Activated CD4-positive, alpha-beta T cell treated with anti-CD3 and anti-CD28 coated beads, Interleukin-2, amount 10 ng/mL, durations not matched to agents 7 days and 5 days (primary cell): ENCODE measurements at regions not wholly inside any gene's neighbourhood (a gene's known extent, or its start where the extent isn't known, plus 50 kb on each side); places are given as distances from the start of the nearest gene placed in this dataset.
"Not testable (repeated sequence)": the region's sequence is repeated elsewhere in the genome, so short reads cannot be mapped to it uniquely, and the experiment has no call there.

Experiments
- CTCF ChIA-PET: fragments of 350-600 bp; sonication (Branson Sonifier 250); formaldehyde crosslinking; loops from one replicate; lab custom pipeline; 2021; ENCODE audit warnings: antibody characterized with exemption; lab: Charles Lee
- POLR2A ChIA-PET: fragments of 350-600 bp; sonication (Branson Sonifier 250); formaldehyde crosslinking; loops from one replicate; lab custom pipeline; 2021; ENCODE audit warnings: antibody characterized with exemption; lab: Charles Lee
- DNase-seq: peaks from one replicate; pipeline ENCODE4 v3.0.0-alpha.2; 2020
- H3K27ac Mint-ChIP-seq: one replicate; pipeline ENCODE4 v1.8.0; 2021; ENCODE audit warnings: mild to moderate bottlenecking, moderate library complexity, mixed read lengths
- H3K27me3 Mint-ChIP-seq: one replicate; pipeline ENCODE4 v1.8.0; 2021; ENCODE audit warnings: mixed read lengths
- H3K36me3 Mint-ChIP-seq: one replicate; pipeline ENCODE4 v1.8.0; 2021; ENCODE audit warnings: low read depth, mixed read lengths
- H3K4me1 Mint-ChIP-seq: one replicate; pipeline ENCODE4 v1.8.0; 2021; ENCODE audit warnings: mixed read lengths
- H3K4me3 Mint-ChIP-seq: one replicate; pipeline ENCODE4 v1.8.0; 2021; ENCODE audit warnings: mild to moderate bottlenecking, moderate library complexity, mixed read lengths
- H3K9me3 Mint-ChIP-seq: one replicate; pipeline ENCODE4 v1.8.0; 2021; ENCODE audit warnings: mixed read lengths

- CTCF ChIA-PET, H3K4me1 Mint-ChIP-seq, H3K9me3 Mint-ChIP-seq, H3K27ac Mint-ChIP-seq, H3K36me3 Mint-ChIP-seq, H3K4me3 Mint-ChIP-seq, DNase-seq, H3K27me3 Mint-ChIP-seq: not testable (repeated sequence)
- POLR2A ChIA-PET = interaction anchor here (0.6 kb wide), 1 partner anchor 219 kb away, joined by 3 read pairs; no protein-coding TSS in a partner anchor
Measured at GRCh38 chr14:105628531-105629067, 102.2 kb downstream of the TMEM121 start.

GRCh38 chr14:105629091-105629885, 102.9 kb downstream of the TMEM121 start:
- H3K9me3 Mint-ChIP-seq, H3K27ac Mint-ChIP-seq, H3K4me1 Mint-ChIP-seq, POLR2A ChIA-PET, DNase-seq, H3K27me3 Mint-ChIP-seq, H3K36me3 Mint-ChIP-seq, CTCF ChIA-PET, H3K4me3 Mint-ChIP-seq: not testable (repeated sequence)

GRCh38 chr14:105629886-105630215, 103.5 kb downstream of the TMEM121 start:
- ChIA-PET CTCF (no interaction called here), POLR2A (no interaction called here)
- no peak overlapping the region for H3K4me3 Mint-ChIP-seq
- no peak overlapping the region for H3K27ac Mint-ChIP-seq
- H3K27me3 Mint-ChIP-seq = peaks cover 10% of the 10 kb centered on the region
- DNase-seq = no peak
- H3K4me1 Mint-ChIP-seq = no peaks in the 10 kb centered on the region
- H3K36me3 Mint-ChIP-seq = no peaks in the 10 kb centered on the region
- H3K9me3 Mint-ChIP-seq = peaks cover 4% of the 10 kb centered on the region

- H3K4me1 Mint-ChIP-seq, H3K36me3 Mint-ChIP-seq, H3K27me3 Mint-ChIP-seq, H3K4me3 Mint-ChIP-seq, H3K27ac Mint-ChIP-seq, H3K9me3 Mint-ChIP-seq, POLR2A ChIA-PET, DNase-seq: not testable (repeated sequence)
- CTCF ChIA-PET = interaction anchor here (0.7 kb wide), 1 partner anchor 677 kb away, joined by 3 read pairs; no protein-coding TSS in a partner anchor
Measured at GRCh38 chr14:105630293-105630934, 104.0 kb downstream of the TMEM121 start.

GRCh38 chr14:105630935-105631779, 104.8 kb downstream of the TMEM121 start:
- H3K4me3 Mint-ChIP-seq, H3K27ac Mint-ChIP-seq, DNase-seq, POLR2A ChIA-PET, H3K27me3 Mint-ChIP-seq, H3K36me3 Mint-ChIP-seq, H3K9me3 Mint-ChIP-seq, H3K4me1 Mint-ChIP-seq: not testable (repeated sequence)
- CTCF ChIA-PET = interaction anchor here (0.7 kb wide), 1 partner anchor 676 kb away, joined by 3 read pairs; no protein-coding TSS in a partner anchor

GRCh38 chr14:105632010-105632409, 105.6 kb downstream of the TMEM121 start:
- no peak for DNase-seq
- no peaks in the 10 kb centered on the region for H3K36me3 Mint-ChIP-seq
- H3K27me3 Mint-ChIP-seq = peaks cover 10% of the 10 kb centered on the region
- H3K4me3 Mint-ChIP-seq = no peak overlapping the region
- no peaks in the 10 kb centered on the region for H3K4me1 Mint-ChIP-seq
- CTCF ChIA-PET = no interaction called here
- POLR2A ChIA-PET = no interaction called here
- H3K9me3 Mint-ChIP-seq = peaks cover 4% of the 10 kb centered on the region
- H3K27ac Mint-ChIP-seq = no peak overlapping the region

- H3K27me3 Mint-ChIP-seq, H3K4me3 Mint-ChIP-seq, H3K4me1 Mint-ChIP-seq, DNase-seq, H3K27ac Mint-ChIP-seq, POLR2A ChIA-PET, CTCF ChIA-PET, H3K36me3 Mint-ChIP-seq, H3K9me3 Mint-ChIP-seq: not testable (repeated sequence)
Measured at GRCh38 chr14:105633596-105633995, 107.2 kb downstream of the TMEM121 start.

- ChIA-PET POLR2A (no interaction called here), CTCF (no interaction called here)
- peaks cover 4% of the 10 kb centered on the region for H3K9me3 Mint-ChIP-seq
- H3K4me3 Mint-ChIP-seq = no peak overlapping the region
- H3K36me3 Mint-ChIP-seq = no peaks in the 10 kb centered on the region
- H3K27ac Mint-ChIP-seq = no peak overlapping the region
- DNase-seq = no peak
- H3K27me3 Mint-ChIP-seq = peaks cover 10% of the 10 kb centered on the region
- H3K4me1 Mint-ChIP-seq = no peaks in the 10 kb centered on the region
Measured at GRCh38 chr14:105635560-105635959, 109.2 kb downstream of the TMEM121 start.

- H3K27ac Mint-ChIP-seq, H3K4me1 Mint-ChIP-seq, POLR2A ChIA-PET, CTCF ChIA-PET, H3K27me3 Mint-ChIP-seq, H3K36me3 Mint-ChIP-seq, DNase-seq, H3K4me3 Mint-ChIP-seq, H3K9me3 Mint-ChIP-seq: not testable (repeated sequence)
Measured at GRCh38 chr14:105636021-105636420, 109.6 kb downstream of the TMEM121 start.

GRCh38 chr14:105636935-105637334, 110.6 kb downstream of the TMEM121 start:
- CTCF ChIA-PET = no interaction called here
- H3K27ac Mint-ChIP-seq = no peak overlapping the region
- peaks cover 4% of the 10 kb centered on the region for H3K9me3 Mint-ChIP-seq
- H3K4me1 Mint-ChIP-seq = no peaks in the 10 kb centered on the region
- H3K36me3 Mint-ChIP-seq = no peaks in the 10 kb centered on the region
- H3K27me3 Mint-ChIP-seq = peaks cover 10% of the 10 kb centered on the region
- POLR2A ChIA-PET = no interaction called here
- H3K4me3 Mint-ChIP-seq = no peak overlapping the region
- DNase-seq = no peak

GRCh38 chr14:105637345-105637744, 111.0 kb downstream of the TMEM121 start:
- DNase-seq, H3K27ac Mint-ChIP-seq, H3K4me3 Mint-ChIP-seq, H3K27me3 Mint-ChIP-seq, H3K36me3 Mint-ChIP-seq, POLR2A ChIA-PET, H3K4me1 Mint-ChIP-seq, CTCF ChIA-PET, H3K9me3 Mint-ChIP-seq: not testable (repeated sequence)

- CTCF ChIA-PET, H3K27ac Mint-ChIP-seq, H3K4me3 Mint-ChIP-seq: not testable (repeated sequence)
Measured at GRCh38 chr14:105639969-105640931, 113.9 kb downstream of the TMEM121 start.

More at GRCh38 chr14:105639969-105640931, 113.9 kb downstream of the TMEM121 start:
- H3K9me3 Mint-ChIP-seq, H3K27me3 Mint-ChIP-seq, POLR2A ChIA-PET, H3K4me1 Mint-ChIP-seq, H3K36me3 Mint-ChIP-seq, DNase-seq: not testable (repeated sequence)
